ENCODE measurements at regions not wholly inside any gene's neighbourhood (a gene's known extent, or its start where the extent isn't known, plus 50 kb on each side); places are given as distances from the start of the nearest gene placed in this dataset.

- H3K4me3 ChIP-seq (ENCODE audit: low read length), result no peak overlapping the region
- H3K9me2 ChIP-seq (replicated peaks; ENCODE audit: control insufficient read depth, low read length), result no peaks in the 10 kb centered on the region
- no peak overlapping the region for H3K27ac ChIP-seq (ENCODE audit: low read depth, low read length)
- peaks cover 6% of the 10 kb centered on the region; the same call in 1 of the 2 replicates for H3K27me3 ChIP-seq (ENCODE audit: control insufficient read depth, low read length)
- no peak for TF ChIP-seq CTCF (IDR thresholded peaks at IDR 0.05; ENCODE audit: low read depth, low read length, poor library complexity, severe bottlenecking)
- TF ChIP-seq EZH2phosphoT487 (IDR thresholded peaks at IDR 0.05; ENCODE audit: borderline replicate concordance, low read length), result no peak
- no peaks in the 10 kb centered on the region for H3K4me1 ChIP-seq (ENCODE audit: control insufficient read depth, low read length)
- no peaks in the 10 kb centered on the region for H3F3A ChIP-seq (ENCODE audit: control insufficient read depth, insufficient read depth)
- no peaks in the 10 kb centered on the region for H3K36me3 ChIP-seq (ENCODE audit: control insufficient read depth, low read length)
- no peaks in the 10 kb centered on the region for H3K79me2 ChIP-seq (ENCODE audit: control insufficient read depth, low read length)
- H4K20me1 ChIP-seq (ENCODE audit: control insufficient read depth, insufficient read depth, low read depth, low read length), result no peaks in the 10 kb centered on the region; the same call in 1 of the 2 replicates
- H3K9me3 ChIP-seq (ENCODE audit: control insufficient read depth, insufficient read depth, low read length), result no peaks in the 10 kb centered on the region
- no peak overlapping the region for H3K4me2 ChIP-seq (ENCODE audit: low read length)
These were observed 94.5 kb downstream of the GYPC start for GRCh38 chr2:126750506-126750905.

- Histone ChIP-seq H3K4me2 (ENCODE audit: low read length) (no peak overlapping the region), H4K20me1 (ENCODE audit: control insufficient read depth, insufficient read depth, low read depth, low read length) (no peaks in the 10 kb centered on the region), H3K27me3 (ENCODE audit: control insufficient read depth, low read length) (peaks cover 6% of the 10 kb centered on the region; the same call in 1 of the 2 replicates), H3F3A (ENCODE audit: control insufficient read depth, insufficient read depth) (no peaks in the 10 kb centered on the region), H3K9me2 (replicated peaks; ENCODE audit: control insufficient read depth, low read length) (no peaks in the 10 kb centered on the region), H3K27ac (ENCODE audit: low read depth, low read length) (no peak overlapping the region), H3K4me3 (ENCODE audit: low read length) (no peak overlapping the region), H3K79me2 (ENCODE audit: control insufficient read depth, low read length) (no peaks in the 10 kb centered on the region), H3K9me3 (ENCODE audit: control insufficient read depth, insufficient read depth, low read length) (no peaks in the 10 kb centered on the region), H3K36me3 (ENCODE audit: control insufficient read depth, low read length) (no peaks in the 10 kb centered on the region), H3K4me1 (ENCODE audit: control insufficient read depth, low read length) (no peaks in the 10 kb centered on the region)
- TF ChIP-seq CTCF (IDR thresholded peaks at IDR 0.05; ENCODE audit: low read depth, low read length, poor library complexity, severe bottlenecking), result no peak
- TF ChIP-seq EZH2phosphoT487 (IDR thresholded peaks at IDR 0.05; ENCODE audit: borderline replicate concordance, low read length), result no peak
These were observed 95.5 kb downstream of the GYPC start for GRCh38 chr2:126751477-126751876.

GRCh38 chr2:126752876-126753275, 96.9 kb downstream of the GYPC start:
- Histone ChIP-seq H3K27me3 (ENCODE audit: control insufficient read depth, low read length) (peaks cover 6% of the 10 kb centered on the region; the same call in 1 of the 2 replicates), H3K4me3 (ENCODE audit: low read length) (no peak overlapping the region), H3K79me2 (ENCODE audit: control insufficient read depth, low read length) (no peaks in the 10 kb centered on the region), H3K4me1 (ENCODE audit: control insufficient read depth, low read length) (no peaks in the 10 kb centered on the region), H3K36me3 (ENCODE audit: control insufficient read depth, low read length) (no peaks in the 10 kb centered on the region), H3K9me2 (replicated peaks; ENCODE audit: control insufficient read depth, low read length) (no peaks in the 10 kb centered on the region), H3K27ac (ENCODE audit: low read depth, low read length) (no peak overlapping the region), H3K9me3 (ENCODE audit: control insufficient read depth, insufficient read depth, low read length) (no peaks in the 10 kb centered on the region), H3K4me2 (ENCODE audit: low read length) (no peak overlapping the region), H4K20me1 (ENCODE audit: control insufficient read depth, insufficient read depth, low read depth, low read length) (no peaks in the 10 kb centered on the region), H3F3A (ENCODE audit: control insufficient read depth, insufficient read depth) (no peaks in the 10 kb centered on the region)
- TF ChIP-seq CTCF (IDR thresholded peaks at IDR 0.05; ENCODE audit: low read depth, low read length, poor library complexity, severe bottlenecking), result no peak
- no peak for TF ChIP-seq EZH2phosphoT487 (IDR thresholded peaks at IDR 0.05; ENCODE audit: borderline replicate concordance, low read length)

Data from DOHH2 (cell line).